Thyroid gland (tissue), 4 donors: ENCODE measurements at regions not wholly inside any gene's neighbourhood (a gene's known extent, or its start where the extent isn't known, plus 50 kb on each side); places are given as distances from the start of the nearest gene placed in this dataset.

Experiments
- CTCF ChIP-seq, 6 experiments: fragments of 200-600 bp in 3 of 6; fragments of 450-650 bp in 3 of 6; sonication (generic) in 3 of 6; IDR thresholded peaks; one replicate each; pipeline ENCODE4 v1.5.1; 2016 to 2019; ENCODE audit warnings: antibody characterized with exemption in 6 of 6, mild to moderate bottlenecking in 2 of 6, inconsistent platforms in 1 of 6, moderate library complexity in 1 of 6
- POLR2A ChIP-seq, 2 donors: fragments of 450-650 bp; IDR thresholded peaks; one replicate each; pipeline ENCODE4 v1.6.1; 2017; ENCODE audit warnings: antibody characterized with exemption in 2 of 2, mild to moderate bottlenecking in 2 of 2, moderate library complexity in 1 of 2

GRCh38 chr10:117616179-117616578 is 73.6 kb downstream of the EMX2 start:
- TF ChIP-seq CTCF (IDR thresholded peaks at IDR 0.05) = no peak
- no peak for TF ChIP-seq POLR2A (IDR thresholded peaks at IDR 0.05)
